Hematopoietic multipotent progenitor cell treated with erythropoietin and hydrocortisone succinate and interleukin-3 and kit ligand, for 6 days (in vitro differentiated cells): ENCODE measurements at regions not wholly inside any gene's neighbourhood (a gene's known extent, or its start where the extent isn't known, plus 50 kb on each side); places are given as distances from the start of the nearest gene placed in this dataset.
"Not testable (repeated sequence)": the region's sequence is repeated elsewhere in the genome, so short reads cannot be mapped to it uniquely, and the experiment has no call there.

Experiments
- DNase-seq: peaks from one replicate; pipeline ENCODE4 v3.0.0-alpha.2; 2015

GRCh38 chr1:110260194-110260593 is 50.1 kb downstream of the KCNC4 start:
- DNase-seq, result no peak

- no peak for DNase-seq
These were observed 52.2 kb downstream of the KCNC4 start for GRCh38 chr1:110262296-110262695.

- peak; percentile 14 for DNase-seq
These were observed 52.9 kb downstream of the KCNC4 start for GRCh38 chr1:110262846-110263631.

GRCh38 chr1:110264430-110264829 is 54.3 kb downstream of the KCNC4 start:
- DNase-seq, result no peak

- DNase-seq, result no peak
These were observed 55.1 kb downstream of the KCNC4 start for GRCh38 chr1:110265186-110265585.

- no peak for DNase-seq
These were observed 56.7 kb downstream of the KCNC4 start for GRCh38 chr1:110266834-110267233.

GRCh38 chr1:110267260-110267659 is 57.1 kb downstream of the KCNC4 start:
- DNase-seq, result no peak

GRCh38 chr1:110272045-110272444 is 61.9 kb downstream of the KCNC4 start:
- no peak for DNase-seq

- not testable (repeated sequence) for DNase-seq
These were observed 63.7 kb downstream of the KCNC4 start for GRCh38 chr1:110273832-110274231.

GRCh38 chr1:110280126-110280525 is 59.1 kb upstream of the RBM15 start:
- no peak for DNase-seq

- no peak for DNase-seq
These were observed 58.4 kb upstream of the RBM15 start for GRCh38 chr1:110280804-110281203.

GRCh38 chr1:110281363-110282290 is 57.5 kb upstream of the RBM15 start:
- DNase-seq, result no peak

GRCh38 chr1:110282395-110282794 is 56.8 kb upstream of the RBM15 start:
- no peak for DNase-seq

GRCh38 chr1:110283677-110284076 is 55.5 kb upstream of the RBM15 start:
- DNase-seq, result no peak

- DNase-seq, result no peak
These were observed 53.9 kb upstream of the RBM15 start for GRCh38 chr1:110285316-110285715.

- no peak for DNase-seq
These were observed 52.6 kb upstream of the RBM15 start for GRCh38 chr1:110286564-110286963.

- no peak for DNase-seq
These were observed 51.1 kb upstream of the RBM15 start for GRCh38 chr1:110288111-110288510.
